ENCODE measurements at regions not wholly inside any gene's neighbourhood (a gene's known extent, or its start where the extent isn't known, plus 50 kb on each side); places are given as distances from the start of the nearest gene placed in this dataset.

DNA sequence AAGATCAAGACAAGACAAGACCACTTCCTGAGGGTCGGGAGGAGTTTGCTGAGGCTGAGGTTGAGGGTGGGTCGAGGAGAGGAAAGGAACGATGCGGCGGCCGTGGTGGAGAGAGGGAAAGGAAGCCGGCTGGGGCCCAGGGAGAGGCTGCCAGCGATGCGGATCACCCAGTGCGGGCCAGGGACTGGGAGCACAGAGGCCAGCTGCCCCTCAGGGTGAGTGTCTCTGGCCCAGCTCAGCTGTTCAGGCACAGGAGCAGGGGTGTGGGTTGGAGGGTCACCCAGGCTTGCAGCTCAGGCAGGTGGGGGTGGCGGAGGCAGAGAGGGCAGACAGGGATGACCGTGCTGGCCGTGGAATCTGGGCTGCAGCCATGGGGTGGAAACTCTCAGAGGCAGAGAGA, 99.5 kb downstream of the FGF18 start:
- Histone ChIP-seq H3K4me1 (ENCODE audit: control insufficient read depth, extremely low read depth, insufficient read depth, low read length) (peaks cover 17% of the 10 kb centered on the region), H3K27me3 (ENCODE audit: control insufficient read depth, insufficient read depth, low read length) (no peaks in the 10 kb centered on the region), H3K36me3 (ENCODE audit: control insufficient read depth, insufficient read depth, low read length) (no peaks in the 10 kb centered on the region), H3K4me3 (replicated peaks in 1 of 4; ENCODE audit: control extremely low read depth in 1 of 4, insufficient read depth in 1 of 4, low read depth in 3 of 4, low read length in 4 of 4) (no peak overlapping the region), H3K27ac (ENCODE audit: insufficient read depth, low read length) (no peak overlapping the region), H3K4me2 (ENCODE audit: extremely low read depth, insufficient read depth, low read length) (no peak overlapping the region), H2AFZ (ENCODE audit: low read length) (no peak overlapping the region), H4K20me1 (ENCODE audit: control insufficient read depth, extremely low read depth, insufficient read depth, low read length) (no peaks in the 10 kb centered on the region), H3K9me3 (ENCODE audit: control insufficient read depth, insufficient read depth, low read depth, low read length) (no peaks in the 10 kb centered on the region), H3K9ac (ENCODE audit: insufficient read depth, low read length) (no peak overlapping the region), H3K79me2 (ENCODE audit: control insufficient read depth, insufficient read depth, low read length) (no peaks in the 10 kb centered on the region)
- TF ChIP-seq CTCF (conservative IDR thresholded peaks at IDR 0.05 in 1 of 2, IDR thresholded peaks at IDR 0.05 in 1 of 2; ENCODE audit: low read depth in 1 of 2, low read length in 2 of 2) (no peak), EZH2 (IDR thresholded peaks at IDR 0.05; ENCODE audit: low read length, missing control alignments) (no peak)
- DNase-seq (ENCODE audit: low read depth in 2 of 2) = no peak

DNA sequence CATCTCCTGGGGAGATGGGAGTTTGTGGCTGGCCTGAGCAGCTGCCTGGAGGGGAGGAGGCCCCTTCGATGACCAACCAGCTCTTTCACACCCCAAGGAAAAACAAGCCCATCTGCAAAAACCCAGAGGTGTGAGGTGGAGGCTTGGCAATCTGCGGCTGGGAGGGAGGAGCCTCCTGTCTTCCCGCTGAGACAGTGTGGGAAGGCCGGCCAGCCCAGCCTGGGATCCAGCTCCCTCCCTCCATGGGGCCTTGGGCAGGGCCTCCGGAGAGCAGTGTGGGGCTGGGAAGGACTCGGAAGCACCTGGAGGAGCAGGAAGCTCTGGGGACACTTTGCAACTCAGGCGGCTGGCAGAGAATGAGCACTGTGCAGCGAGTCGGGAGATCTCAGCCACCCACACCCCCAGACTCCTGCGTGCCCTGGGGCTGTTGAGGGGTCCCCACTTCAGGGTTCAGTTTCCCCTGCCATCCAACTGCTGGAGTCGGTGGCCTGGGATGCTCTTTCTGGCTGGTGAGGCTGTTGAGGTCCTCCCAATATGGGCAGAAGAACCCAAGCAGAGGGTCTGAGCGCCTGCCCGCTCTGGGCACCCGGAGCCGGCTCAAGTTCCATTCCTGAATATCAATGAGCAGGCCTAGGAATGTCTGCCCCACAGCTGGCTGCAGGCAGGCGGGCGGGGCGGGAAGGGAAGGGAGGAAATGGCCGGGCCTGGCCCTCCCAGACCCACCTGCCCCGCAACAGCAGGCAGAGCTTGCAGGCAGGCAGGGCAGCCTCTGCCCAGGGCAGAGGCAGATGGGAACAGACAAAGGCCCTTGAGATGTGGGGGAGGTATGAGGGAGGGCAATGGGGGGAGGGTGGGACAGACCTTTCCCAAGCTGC, 101.1 kb downstream of the FGF18 start:
- no peak for TF ChIP-seq CTCF (conservative IDR thresholded peaks at IDR 0.05 in 1 of 2, IDR thresholded peaks at IDR 0.05 in 1 of 2; ENCODE audit: low read depth in 1 of 2, low read length in 2 of 2)
- no peak for TF ChIP-seq EZH2 (IDR thresholded peaks at IDR 0.05; ENCODE audit: low read length, missing control alignments)
- H2AFZ ChIP-seq (ENCODE audit: low read length) = no peak overlapping the region
- H3K27ac ChIP-seq (ENCODE audit: insufficient read depth, low read length) = peak overlapping the region; percentile 15
- H3K9ac ChIP-seq (ENCODE audit: insufficient read depth, low read length) = no peak overlapping the region
- H3K4me1 ChIP-seq (ENCODE audit: control insufficient read depth, extremely low read depth, insufficient read depth, low read length) = peaks cover 17% of the 10 kb centered on the region
- no peak overlapping the region for H3K4me2 ChIP-seq (ENCODE audit: extremely low read depth, insufficient read depth, low read length)
- H3K79me2 ChIP-seq (ENCODE audit: control insufficient read depth, insufficient read depth, low read length) = no peaks in the 10 kb centered on the region
- no peaks in the 10 kb centered on the region for H4K20me1 ChIP-seq (ENCODE audit: control insufficient read depth, extremely low read depth, insufficient read depth, low read length)
- DNase-seq (ENCODE audit: low read depth in 2 of 2) = peak; percentile 66 to 68
- H3K9me3 ChIP-seq (ENCODE audit: control insufficient read depth, insufficient read depth, low read depth, low read length) = no peaks in the 10 kb centered on the region
- no peaks in the 10 kb centered on the region for H3K36me3 ChIP-seq (ENCODE audit: control insufficient read depth, insufficient read depth, low read length)
- no peaks in the 10 kb centered on the region for H3K27me3 ChIP-seq (ENCODE audit: control insufficient read depth, insufficient read depth, low read length)
- H3K4me3 ChIP-seq (replicated peaks in 1 of 4; ENCODE audit: control extremely low read depth in 1 of 4, insufficient read depth in 1 of 4, low read depth in 3 of 4, low read length in 4 of 4) = no peak overlapping the region

- Histone ChIP-seq H3K4me1 (ENCODE audit: control insufficient read depth, extremely low read depth, insufficient read depth, low read length) (peaks cover 17% of the 10 kb centered on the region), H3K27ac (ENCODE audit: insufficient read depth, low read length) (peak overlapping the region; percentile 51), H3K27me3 (ENCODE audit: control insufficient read depth, insufficient read depth, low read length) (no peaks in the 10 kb centered on the region), H3K4me3 (replicated peaks in 1 of 4; ENCODE audit: control extremely low read depth in 1 of 4, insufficient read depth in 1 of 4, low read depth in 3 of 4, low read length in 4 of 4) (no peak overlapping the region), H2AFZ (ENCODE audit: low read length) (no peak overlapping the region), H3K79me2 (ENCODE audit: control insufficient read depth, insufficient read depth, low read length) (no peaks in the 10 kb centered on the region), H3K4me2 (ENCODE audit: extremely low read depth, insufficient read depth, low read length) (peak overlapping the region; percentile 60), H3K9me3 (ENCODE audit: control insufficient read depth, insufficient read depth, low read depth, low read length) (no peaks in the 10 kb centered on the region), H3K9ac (ENCODE audit: insufficient read depth, low read length) (no peak overlapping the region), H4K20me1 (ENCODE audit: control insufficient read depth, extremely low read depth, insufficient read depth, low read length) (no peaks in the 10 kb centered on the region), H3K36me3 (ENCODE audit: control insufficient read depth, insufficient read depth, low read length) (no peaks in the 10 kb centered on the region)
- DNase-seq (ENCODE audit: low read depth in 2 of 2) = peak; percentile 92 to 96
- TF ChIP-seq EZH2 (IDR thresholded peaks at IDR 0.05; ENCODE audit: low read length, missing control alignments) (no peak), CTCF (conservative IDR thresholded peaks at IDR 0.05 in 1 of 2, IDR thresholded peaks at IDR 0.05 in 1 of 2; ENCODE audit: low read depth in 1 of 2, low read length in 2 of 2) (peak; percentile 24 to 32)
These were observed 101.8 kb downstream of the FGF18 start for GRCh38 chr5:171521219-171521633.

Data from fibroblast of lung (primary cell).